Trophoblast cell (in vitro differentiated cells and primary cell): ENCODE measurements at regions not wholly inside any gene's neighbourhood (a gene's known extent, or its start where the extent isn't known, plus 50 kb on each side); places are given as distances from the start of the nearest gene placed in this dataset.

Source experiments
- DNase-seq, 2 donors: peaks; one replicate each; pipeline ENCODE4 v3.0.0-alpha.2; 2016
- H2AFZ ChIP-seq: 2 replicates; pipeline ENCODE4 v1.6.1; 2013; ENCODE audit warnings: low read length, moderate library complexity, mild to moderate bottlenecking; ENCODE audit not compliant: insufficient read depth, poor library complexity
- H2AK5ac ChIP-seq: 2 replicates; pipeline ENCODE4 v1.6.1; 2013; ENCODE audit warnings: mild to moderate bottlenecking, low read length
- H2BK120ac ChIP-seq: 2 replicates; pipeline ENCODE4 v1.6.1; 2013; ENCODE audit warnings: low read length, mild to moderate bottlenecking, moderate library complexity; ENCODE audit not compliant: insufficient read depth, poor library complexity
- H2BK12ac ChIP-seq: 2 replicates; pipeline ENCODE4 v1.6.1; 2013; ENCODE audit warnings: mild to moderate bottlenecking, low read length, moderate library complexity
- H2BK5ac ChIP-seq: 2 replicates; pipeline ENCODE4 v1.6.1; 2013; ENCODE audit warnings: low read length, low read depth, moderate library complexity, mild to moderate bottlenecking; ENCODE audit not compliant: poor library complexity
- H3K14ac ChIP-seq: 2 replicates; pipeline ENCODE4 v1.6.1; 2013; ENCODE audit warnings: mild to moderate bottlenecking, low read length
- H3K18ac ChIP-seq: 2 replicates; pipeline ENCODE4 v1.6.1; 2013; ENCODE audit warnings: mild to moderate bottlenecking, low read length
- H3K23ac ChIP-seq: 2 replicates; pipeline ENCODE4 v1.6.1; 2013; ENCODE audit warnings: low read length
- H3K27ac ChIP-seq: 2 replicates; pipeline ENCODE4 v1.5.1; 2013; ENCODE audit warnings: low read depth, mild to moderate bottlenecking, inconsistent platforms, low read length, moderate library complexity
- H3K27me3 ChIP-seq: 2 replicates; pipeline ENCODE4 v1.6.1; 2013; ENCODE audit warnings: inconsistent platforms, mild to moderate bottlenecking, low read length, moderate library complexity; ENCODE audit not compliant: insufficient read depth
- H3K36me3 ChIP-seq, 2 experiments: 1 replicate in 1 of 2; 2 replicates in 1 of 2; pipeline ENCODE4 v1.6.1; 2013; ENCODE audit warnings: low read length in 2 of 2, mild to moderate bottlenecking in 2 of 2, moderate library complexity in 1 of 2; ENCODE audit not compliant: insufficient read depth in 2 of 2, control insufficient read depth in 1 of 2
- H3K4ac ChIP-seq: 2 replicates; pipeline ENCODE4 v1.6.1; 2013; ENCODE audit warnings: low read depth, mild to moderate bottlenecking, low read length, moderate library complexity
- H3K4me1 ChIP-seq, 2 experiments: 1 replicate in 1 of 2; 2 replicates in 1 of 2; pipeline ENCODE4 v1.6.1; 2013; ENCODE audit warnings: low read length in 2 of 2, mild to moderate bottlenecking in 2 of 2, moderate library complexity in 1 of 2; ENCODE audit not compliant: insufficient read depth in 2 of 2, control insufficient read depth in 1 of 2
- H3K4me2 ChIP-seq: 2 replicates; pipeline ENCODE4 v1.6.1; 2013; ENCODE audit warnings: inconsistent platforms, mild to moderate bottlenecking, low read length, moderate library complexity
- H3K4me3 ChIP-seq: 2 replicates; pipeline ENCODE4 v1.5.1; 2013; ENCODE audit warnings: mild to moderate bottlenecking, low read depth, low read length, inconsistent platforms
- H3K79me1 ChIP-seq: one replicate; pipeline ENCODE4 v1.6.1; 2013; ENCODE audit warnings: low read length
- H3K79me2 ChIP-seq: 2 replicates; pipeline ENCODE4 v1.6.1; 2013; ENCODE audit warnings: low read length, mild to moderate bottlenecking; ENCODE audit not compliant: control insufficient read depth, insufficient read depth, poor library complexity
- H3K9ac ChIP-seq: 2 replicates; pipeline ENCODE4 v1.6.1; 2013; ENCODE audit warnings: mild to moderate bottlenecking, low read length
- H3K9me3 ChIP-seq: 2 replicates; pipeline ENCODE4 v1.6.1; 2013; ENCODE audit warnings: low read depth, mild to moderate bottlenecking, control low read depth, inconsistent platforms, low read length; ENCODE audit not compliant: insufficient read depth
- H4K12ac ChIP-seq: 2 replicates; pipeline ENCODE4 v1.6.1; 2013; ENCODE audit warnings: low read depth, mild to moderate bottlenecking, low read length, moderate library complexity
- H4K8ac ChIP-seq: 2 replicates; pipeline ENCODE4 v1.6.1; 2013; ENCODE audit warnings: low read depth, mild to moderate bottlenecking, low read length, moderate library complexity
- H4K91ac ChIP-seq: one replicate; pipeline ENCODE4 v1.6.1; 2013; ENCODE audit warnings: low read depth, mild to moderate bottlenecking, low read length, moderate library complexity
- WGBS: extraction: QIAGEN DNeasy Blood & Tissue Kit; methylation state at CpG from one replicate; pipeline ENCODE4 v1.1.7; 2013; ENCODE audit warnings: missing lambda C conversion rate; ENCODE audit not compliant: insufficient read length, insufficient coverage; ENCODE audit errors: extremely low coverage; 5-methylcytosine and 5-hydroxymethylcytosine counted together

DNA sequence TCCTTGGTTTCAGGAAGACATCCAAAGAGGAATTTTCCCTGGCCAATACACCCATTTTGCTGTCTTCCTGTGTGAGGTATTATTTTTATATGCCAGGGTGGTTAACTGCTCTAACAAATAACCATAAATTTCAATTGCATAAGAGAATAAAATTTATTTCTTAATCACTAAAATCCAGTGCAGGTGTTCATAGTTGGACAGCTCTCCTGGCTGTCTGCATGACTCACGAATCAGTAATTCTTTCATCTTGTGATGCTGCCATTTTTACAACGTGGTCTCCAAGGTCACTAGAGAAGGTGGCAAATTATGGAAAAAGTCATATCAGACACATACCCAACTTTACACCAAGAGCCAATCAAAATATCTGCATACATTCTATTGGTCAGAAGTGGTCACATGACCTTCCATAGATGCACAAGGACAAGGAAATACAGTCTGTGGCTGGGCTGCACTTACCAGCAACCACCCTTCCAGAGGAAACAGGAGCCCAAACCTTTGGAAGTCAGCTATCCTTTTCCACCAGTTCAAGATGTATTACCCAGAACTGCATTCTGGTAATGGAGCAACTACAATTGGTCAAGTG lies 193.5 kb upstream of the PLEKHG7 start:
- no peak overlapping the region for H4K91ac ChIP-seq
- no peak overlapping the region for H3K27ac ChIP-seq
- no peak overlapping the region for H2AK5ac ChIP-seq
- peaks cover 2% of the 10 kb centered on the region for H3K79me1 ChIP-seq
- H2AFZ ChIP-seq = no peak overlapping the region
- H3K4ac ChIP-seq = no peak overlapping the region
- no peaks in the 10 kb centered on the region for H3K79me2 ChIP-seq
- H2BK12ac ChIP-seq = no peak overlapping the region
- H3K23ac ChIP-seq = no peak overlapping the region
- no peak overlapping the region for H2BK5ac ChIP-seq
- H3K18ac ChIP-seq = no peak overlapping the region
- no peak overlapping the region for H3K9ac ChIP-seq
- H3K9me3 ChIP-seq = no peaks in the 10 kb centered on the region
- H3K27me3 ChIP-seq = no peaks in the 10 kb centered on the region
- no peak overlapping the region for H3K4me2 ChIP-seq
- WGBS = no CpG with 5 or more reads among the region's 2 CpGs
- no peak for DNase-seq
- peaks cover 3 to 4% of the 10 kb centered on the region in 2 experiments for H3K4me1 ChIP-seq
- no peak overlapping the region for H3K4me3 ChIP-seq
- no peak overlapping the region for H2BK120ac ChIP-seq
- H4K8ac ChIP-seq = no peak overlapping the region
- H3K14ac ChIP-seq = no peak overlapping the region
- H3K36me3 ChIP-seq = no peaks in the 10 kb centered on the region
- H4K12ac ChIP-seq = no peak overlapping the region

DNA sequence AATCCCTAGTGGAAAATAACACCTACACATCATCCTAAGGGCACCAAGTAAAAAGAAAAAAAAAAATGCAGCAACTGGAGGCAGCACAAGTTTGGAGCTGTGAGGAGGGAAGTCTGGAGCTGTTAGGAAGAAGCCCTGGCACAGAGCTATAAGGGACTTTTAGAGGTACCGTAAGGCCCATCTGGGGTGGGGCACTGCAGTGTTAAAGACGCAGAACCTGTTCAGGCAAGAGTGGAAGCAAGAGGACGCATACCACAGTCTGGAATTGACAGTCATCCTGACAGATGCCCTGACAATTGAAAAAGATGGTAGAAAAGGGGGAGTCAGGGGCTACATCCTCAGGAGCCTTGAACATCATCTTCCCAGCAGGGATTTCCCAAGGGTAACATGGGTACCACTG lies 195.9 kb upstream of the PLEKHG7 start:
- Histone ChIP-seq H3K27ac (no peak overlapping the region), H3K79me1 (peaks cover 2% of the 10 kb centered on the region), H3K23ac (no peak overlapping the region), H4K8ac (peak overlapping the region; percentile 13), H2AFZ (no peak overlapping the region), H2BK5ac (peak overlapping the region; percentile 57), H3K79me2 (no peaks in the 10 kb centered on the region), H2AK5ac (peak overlapping the region; percentile 59), H3K27me3 (no peaks in the 10 kb centered on the region), H3K14ac (peak overlapping the region; percentile 73), H3K9ac (no peak overlapping the region), H2BK12ac (peak overlapping the region; percentile 86), H2BK120ac (peak overlapping the region; percentile 46), H3K18ac (no peak overlapping the region), H4K12ac (no peak overlapping the region), H3K4me2 (no peak overlapping the region), H3K36me3 (no peaks in the 10 kb centered on the region), H3K4me3 (no peak overlapping the region), H4K91ac (peak overlapping the region; percentile 2), H3K4ac (no peak overlapping the region), H3K9me3 (no peaks in the 10 kb centered on the region), H3K4me1 (peaks cover 3 to 4% of the 10 kb centered on the region in 2 experiments)
- no peak for DNase-seq
- no CpG with 5 or more reads among the region's 3 CpGs for WGBS

DNA sequence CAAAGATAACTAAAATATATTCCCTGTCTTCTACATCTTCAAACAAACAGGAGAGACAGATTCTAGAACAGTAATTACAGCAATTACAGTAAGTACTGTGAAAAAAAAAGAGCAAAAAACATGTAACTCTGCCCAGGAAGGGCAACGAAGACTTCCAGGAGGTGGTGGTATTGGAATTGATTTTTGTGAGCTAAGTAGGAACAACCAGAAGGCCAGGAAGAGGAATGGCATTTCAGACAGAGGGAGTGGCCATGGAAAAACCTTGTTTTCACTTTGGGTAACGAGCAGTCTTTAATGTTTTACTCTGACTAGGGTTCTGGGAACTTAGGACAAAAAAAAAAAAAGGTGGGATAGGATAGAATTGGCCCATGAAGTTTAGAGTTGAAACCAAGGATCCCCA lies 196.3 kb upstream of the PLEKHG7 start:
- Histone ChIP-seq H4K91ac (no peak overlapping the region), H3K79me2 (no peaks in the 10 kb centered on the region), H3K4ac (no peak overlapping the region), H2BK120ac (no peak overlapping the region), H2AK5ac (no peak overlapping the region), H3K14ac (no peak overlapping the region), H3K23ac (no peak overlapping the region), H3K18ac (no peak overlapping the region), H4K8ac (no peak overlapping the region), H4K12ac (no peak overlapping the region), H3K4me1 (peaks cover 3 to 4% of the 10 kb centered on the region in 2 experiments), H3K79me1 (peaks cover 2% of the 10 kb centered on the region), H3K27me3 (no peaks in the 10 kb centered on the region), H3K4me2 (no peak overlapping the region), H3K4me3 (no peak overlapping the region), H3K9me3 (no peaks in the 10 kb centered on the region), H3K27ac (no peak overlapping the region), H2BK5ac (no peak overlapping the region), H2AFZ (no peak overlapping the region), H2BK12ac (no peak overlapping the region), H3K36me3 (no peaks in the 10 kb centered on the region), H3K9ac (no peak overlapping the region)
- WGBS = no CpG with 5 or more reads among the region's 2 CpGs
- DNase-seq = no peak

DNA sequence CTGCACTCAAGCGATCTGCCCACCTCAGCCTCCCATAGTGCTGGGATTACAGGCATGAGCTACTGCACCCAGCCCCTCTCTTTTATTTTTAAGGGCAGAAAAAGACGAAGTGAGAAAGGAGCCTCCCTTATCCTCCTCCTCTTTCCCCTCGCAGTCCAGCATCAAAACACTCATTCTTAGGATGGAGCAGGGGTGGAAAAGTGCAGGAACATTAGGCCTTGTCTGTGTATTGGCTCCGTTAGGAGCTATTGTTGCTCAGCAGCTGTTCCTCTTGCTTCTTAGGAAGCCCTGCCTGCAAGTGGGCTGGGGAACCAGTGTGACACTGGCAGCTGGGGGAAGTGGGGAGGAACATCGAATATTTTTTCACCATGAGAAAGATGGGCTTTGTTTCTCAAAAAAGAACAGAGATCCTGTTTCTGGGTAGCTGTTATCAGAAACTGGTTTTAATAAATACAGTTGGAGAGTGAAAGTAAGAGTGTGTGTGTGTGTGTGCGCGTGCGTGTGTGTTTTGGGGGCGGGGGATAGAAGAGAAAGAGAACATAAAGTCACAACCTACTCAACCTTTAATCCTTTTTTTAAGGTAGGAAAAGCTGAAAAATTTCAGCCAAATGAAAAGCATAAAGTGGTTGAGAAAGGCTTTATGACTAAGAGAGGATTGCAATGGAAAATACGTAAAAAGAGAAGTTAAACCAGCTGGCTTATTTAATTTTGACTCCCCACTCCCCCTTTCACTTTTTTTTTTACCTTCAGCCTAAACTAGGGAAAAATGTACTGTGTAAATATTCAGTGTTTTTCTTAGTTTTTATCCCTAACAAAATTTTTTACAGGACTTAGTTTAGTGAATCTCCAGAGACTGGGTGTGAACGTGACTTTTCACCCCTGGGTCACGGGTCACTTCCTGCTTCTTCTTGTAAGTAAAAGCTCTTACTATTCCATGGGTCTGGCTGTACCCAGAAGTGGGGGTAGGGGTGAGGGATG lies 197.2 kb upstream of the PLEKHG7 start:
- H4K91ac ChIP-seq = peak overlapping the region; percentile 20
- H4K8ac ChIP-seq = no peak overlapping the region
- H3K36me3 ChIP-seq = no peaks in the 10 kb centered on the region
- H3K79me1 ChIP-seq = peaks cover 2% of the 10 kb centered on the region
- no CpG with 5 or more reads among the region's 12 CpGs for WGBS
- peaks cover 3 to 4% of the 10 kb centered on the region in 2 experiments for H3K4me1 ChIP-seq
- H3K9me3 ChIP-seq = no peaks in the 10 kb centered on the region
- no peaks in the 10 kb centered on the region for H3K79me2 ChIP-seq
- H3K27me3 ChIP-seq = no peaks in the 10 kb centered on the region
- H3K14ac ChIP-seq = no peak overlapping the region
- no peak overlapping the region for H2BK5ac ChIP-seq
- no peak overlapping the region for H3K9ac ChIP-seq
- H2BK12ac ChIP-seq = no peak overlapping the region
- peak in 1 of 2 donors; percentile 30 for DNase-seq
- H2AK5ac ChIP-seq = no peak overlapping the region
- H4K12ac ChIP-seq = no peak overlapping the region
- H3K4ac ChIP-seq = no peak overlapping the region
- H3K18ac ChIP-seq = no peak overlapping the region
- H3K23ac ChIP-seq = no peak overlapping the region
- no peak overlapping the region for H3K27ac ChIP-seq
- no peak overlapping the region for H3K4me2 ChIP-seq
- peak overlapping the region; percentile 0 for H2AFZ ChIP-seq
- no peak overlapping the region for H3K4me3 ChIP-seq
- H2BK120ac ChIP-seq = no peak overlapping the region
